ENCODE measurements at regions not wholly inside any gene's neighbourhood (a gene's known extent, or its start where the extent isn't known, plus 50 kb on each side); places are given as distances from the start of the nearest gene placed in this dataset.
A peak's percentile ranks its signal among the peaks of the same experiment; 100 is the strongest.

DNA sequence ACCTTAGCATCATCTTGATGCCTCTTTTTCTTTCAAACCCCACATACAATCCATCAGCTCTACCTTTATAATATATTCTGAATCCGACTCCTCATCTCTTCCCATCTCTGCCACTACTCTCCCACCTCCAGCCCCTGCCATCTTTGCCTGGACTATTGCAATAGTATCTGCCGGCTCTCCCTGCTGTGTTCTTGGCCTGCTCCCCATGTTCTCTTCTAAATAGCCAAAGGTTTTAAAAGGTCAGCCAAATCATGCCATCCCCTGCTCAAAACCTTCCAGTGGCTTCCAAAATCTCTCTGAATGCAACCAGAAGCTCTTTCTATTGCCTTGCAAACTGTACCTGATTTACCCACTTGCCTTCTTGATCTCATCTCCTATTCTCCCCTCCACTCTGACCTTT lies 266.0 kb downstream of the PTTG2 start:
- TF ChIP-seq, protein P1, sequence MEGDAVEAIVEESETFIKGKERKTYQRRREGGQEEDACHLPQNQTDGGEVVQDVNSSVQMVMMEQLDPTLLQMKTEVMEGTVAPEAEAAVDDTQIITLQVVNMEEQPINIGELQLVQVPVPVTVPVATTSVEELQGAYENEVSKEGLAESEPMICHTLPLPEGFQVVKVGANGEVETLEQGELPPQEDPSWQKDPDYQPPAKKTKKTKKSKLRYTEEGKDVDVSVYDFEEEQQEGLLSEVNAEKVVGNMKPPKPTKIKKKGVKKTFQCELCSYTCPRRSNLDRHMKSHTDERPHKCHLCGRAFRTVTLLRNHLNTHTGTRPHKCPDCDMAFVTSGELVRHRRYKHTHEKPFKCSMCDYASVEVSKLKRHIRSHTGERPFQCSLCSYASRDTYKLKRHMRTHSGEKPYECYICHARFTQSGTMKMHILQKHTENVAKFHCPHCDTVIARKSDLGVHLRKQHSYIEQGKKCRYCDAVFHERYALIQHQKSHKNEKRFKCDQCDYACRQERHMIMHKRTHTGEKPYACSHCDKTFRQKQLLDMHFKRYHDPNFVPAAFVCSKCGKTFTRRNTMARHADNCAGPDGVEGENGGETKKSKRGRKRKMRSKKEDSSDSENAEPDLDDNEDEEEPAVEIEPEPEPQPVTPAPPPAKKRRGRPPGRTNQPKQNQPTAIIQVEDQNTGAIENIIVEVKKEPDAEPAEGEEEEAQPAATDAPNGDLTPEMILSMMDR (conservative IDR thresholded peaks at IDR 0.05), result no peak
- DNase-seq (ENCODE audit: extremely low spot score, unreplicated experiment), result no peak
- Mint-ChIP-seq H3K4me1 (ENCODE audit: unreplicated experiment) (peaks cover 42% of the 10 kb centered on the region), H3K36me3 (no peaks in the 10 kb centered on the region), H3K27me3 (no peaks in the 10 kb centered on the region), H3K4me3 (no peak overlapping the region), H3K27ac (no peak overlapping the region), H3K9me3 (no peaks in the 10 kb centered on the region)

DNA sequence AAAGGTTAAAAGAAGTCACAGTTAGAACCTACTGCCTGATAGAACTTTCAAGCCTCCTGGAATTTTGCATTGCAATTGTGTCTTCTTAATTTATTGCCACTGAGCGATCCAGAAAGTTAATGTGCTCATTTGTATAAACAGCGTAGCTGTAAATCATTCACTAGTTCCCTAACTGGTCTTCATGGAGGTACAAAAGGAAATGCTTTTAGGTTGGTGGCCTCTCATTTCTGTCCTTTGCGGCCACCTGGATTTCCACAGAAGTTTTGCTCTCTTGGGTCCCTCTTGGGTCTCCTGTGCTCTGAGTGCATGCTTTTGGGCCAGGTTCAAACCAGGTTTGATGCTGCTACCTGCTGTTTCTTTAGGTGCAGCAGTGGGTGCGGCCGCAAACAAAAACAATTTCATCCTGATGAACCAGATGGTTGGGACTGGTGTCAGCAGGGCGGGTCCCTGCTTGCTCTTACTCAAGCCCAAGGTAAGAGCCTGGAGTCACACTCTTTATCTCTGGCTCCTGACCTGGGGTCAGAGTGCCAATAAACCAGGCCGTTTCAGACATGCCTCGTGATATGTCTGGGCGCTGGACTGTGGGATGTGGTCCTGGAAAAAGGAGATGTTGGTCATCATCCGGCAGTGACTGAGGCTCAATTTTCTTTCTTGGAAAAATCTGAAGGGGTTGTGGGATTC lies 270.1 kb downstream of the PTTG2 start:
- Mint-ChIP-seq H3K27ac (peak overlapping the region; percentile 97), H3K4me3 (peak overlapping the region; percentile 55), H3K27me3 (no peaks in the 10 kb centered on the region), H3K9me3 (peaks cover 23% of the 10 kb centered on the region), H3K36me3 (no peaks in the 10 kb centered on the region), H3K4me1 (ENCODE audit: unreplicated experiment) (peaks cover 31% of the 10 kb centered on the region)
- TF ChIP-seq, protein P1 (conservative IDR thresholded peaks at IDR 0.05), result no peak
- no peak for DNase-seq (ENCODE audit: extremely low spot score, unreplicated experiment)

DNA sequence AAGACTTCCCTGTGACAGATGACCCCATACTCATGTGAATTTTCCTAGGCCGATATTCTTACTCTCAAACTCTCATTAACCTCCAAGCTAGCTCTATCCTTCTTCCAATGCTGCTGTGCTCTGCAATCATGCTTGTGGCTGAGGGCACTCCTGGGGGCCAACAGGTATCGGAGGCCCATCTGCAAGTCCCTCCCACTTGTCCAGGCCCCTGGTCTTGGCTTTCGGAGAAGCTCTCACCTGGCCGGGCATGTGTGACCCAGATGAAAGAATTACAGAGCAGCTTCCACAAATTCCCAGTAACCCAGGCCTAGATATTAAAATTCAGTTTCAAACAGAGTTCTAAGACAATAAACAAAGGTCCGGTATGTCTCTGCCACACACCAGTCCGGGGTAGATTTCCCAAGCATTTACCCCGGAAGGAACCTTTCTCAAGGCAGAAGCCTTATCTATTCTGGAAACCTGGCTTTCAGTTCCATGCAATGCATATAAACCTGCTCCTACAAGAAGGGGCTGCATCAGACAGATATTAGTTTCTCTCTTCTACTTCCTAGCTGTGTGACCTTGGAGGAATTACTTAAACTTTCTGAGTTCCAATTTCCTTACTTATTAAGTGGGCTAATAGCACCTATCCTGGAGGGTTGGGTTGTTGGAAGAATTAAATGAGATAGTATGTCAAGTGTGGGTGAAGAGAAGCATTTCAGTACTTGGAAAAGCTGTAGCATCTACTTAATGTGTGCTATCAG lies 270.8 kb downstream of the PTTG2 start:
- Mint-ChIP-seq H3K36me3 (no peaks in the 10 kb centered on the region), H3K27me3 (peaks cover 2% of the 10 kb centered on the region), H3K4me3 (no peak overlapping the region), H3K4me1 (ENCODE audit: unreplicated experiment) (peaks cover 31% of the 10 kb centered on the region), H3K9me3 (peaks cover 23% of the 10 kb centered on the region), H3K27ac (peak overlapping the region; percentile 97)
- no peak for DNase-seq (ENCODE audit: extremely low spot score, unreplicated experiment)
- TF ChIP-seq, protein P1 (conservative IDR thresholded peaks at IDR 0.05), result no peak

DNA sequence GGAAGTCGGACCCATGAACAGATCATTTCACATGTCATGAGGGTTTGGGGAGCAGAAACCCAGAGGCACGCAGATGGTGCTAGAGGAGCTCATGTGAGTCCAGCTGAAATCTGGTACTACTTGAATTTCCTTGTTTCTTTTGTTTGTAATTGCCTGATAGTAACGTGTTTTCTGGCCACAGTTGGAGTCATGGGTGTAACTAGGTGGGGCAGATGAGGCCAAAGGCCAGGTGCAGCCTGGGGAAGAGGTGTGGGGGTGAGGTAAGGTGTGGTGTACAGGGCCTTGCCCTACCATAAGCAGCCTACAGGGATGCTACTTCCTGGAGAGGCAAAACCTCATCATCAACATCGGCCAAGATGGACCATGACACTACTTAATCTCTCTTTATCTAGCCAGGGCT lies 271.4 kb downstream of the PTTG2 start:
- DNase-seq (ENCODE audit: extremely low spot score, unreplicated experiment), result no peak
- TF ChIP-seq, protein P1 (conservative IDR thresholded peaks at IDR 0.05), result no peak
- Mint-ChIP-seq H3K27me3 (peaks cover 2% of the 10 kb centered on the region), H3K9me3 (peaks cover 23% of the 10 kb centered on the region), H3K4me3 (peak overlapping the region; percentile 31), H3K4me1 (ENCODE audit: unreplicated experiment) (peaks cover 31% of the 10 kb centered on the region), H3K27ac (peak overlapping the region; percentile 97), H3K36me3 (no peaks in the 10 kb centered on the region)

DNA sequence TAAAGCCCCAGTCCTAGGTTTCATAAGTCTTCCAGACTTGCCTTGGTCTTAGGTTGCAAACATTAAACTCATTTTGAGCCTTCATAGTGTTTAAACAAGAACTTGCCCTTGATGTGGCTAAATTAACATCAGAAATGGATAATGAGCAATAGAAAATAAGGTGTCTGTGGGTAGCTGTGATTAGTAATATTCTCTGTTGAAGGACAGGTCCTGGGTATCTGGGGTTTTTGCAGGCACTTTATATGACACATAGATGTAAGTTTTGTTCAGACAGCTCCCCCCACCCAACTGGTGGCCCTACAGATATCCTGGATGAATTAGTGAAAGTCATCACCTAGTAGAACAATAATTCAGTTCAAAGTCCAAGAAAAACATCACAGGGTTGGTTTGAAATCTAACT lies 272.5 kb downstream of the PTTG2 start:
- Mint-ChIP-seq H3K4me1 (ENCODE audit: unreplicated experiment) (peaks cover 31% of the 10 kb centered on the region), H3K4me3 (no peak overlapping the region), H3K9me3 (peaks cover 23% of the 10 kb centered on the region), H3K27ac (peak overlapping the region; percentile 97), H3K36me3 (no peaks in the 10 kb centered on the region), H3K27me3 (peaks cover 2% of the 10 kb centered on the region)
- DNase-seq (ENCODE audit: extremely low spot score, unreplicated experiment), result no peak
- TF ChIP-seq, protein P1 (conservative IDR thresholded peaks at IDR 0.05), result no peak

All from type B pancreatic cell (in vitro differentiated cells).